Right ventricle myocardium superior (tissue), 1 donor: ENCODE measurements at regions not wholly inside any gene's neighbourhood (a gene's known extent, or its start where the extent isn't known, plus 50 kb on each side); places are given as distances from the start of the nearest gene placed in this dataset.
"Not testable (repeated sequence)": the region's sequence is repeated elsewhere in the genome, so short reads cannot be mapped to it uniquely, and the experiment has no call there.

Source experiments
- ATAC-seq: fragments of 200-7000 bp; cut with Tn5 transposase; one replicate; pipeline ENCODE4 v1.9.1; 2020; ENCODE audit warnings: mild to moderate bottlenecking; ENCODE audit not compliant: poor library complexity
- DNase-seq: peaks from one replicate; pipeline ENCODE4 v3.0.0-alpha.2; 2020
- intact Hi-C: fragments of 100-400 bp; cut with DNase I; formaldehyde crosslinking; loops from one replicate; pipeline ENCODE4 v1.11.2; 2022
- donor health status: DM: no; HTN: yes; CAD: no; lungs with severe emphysema.

DNA sequence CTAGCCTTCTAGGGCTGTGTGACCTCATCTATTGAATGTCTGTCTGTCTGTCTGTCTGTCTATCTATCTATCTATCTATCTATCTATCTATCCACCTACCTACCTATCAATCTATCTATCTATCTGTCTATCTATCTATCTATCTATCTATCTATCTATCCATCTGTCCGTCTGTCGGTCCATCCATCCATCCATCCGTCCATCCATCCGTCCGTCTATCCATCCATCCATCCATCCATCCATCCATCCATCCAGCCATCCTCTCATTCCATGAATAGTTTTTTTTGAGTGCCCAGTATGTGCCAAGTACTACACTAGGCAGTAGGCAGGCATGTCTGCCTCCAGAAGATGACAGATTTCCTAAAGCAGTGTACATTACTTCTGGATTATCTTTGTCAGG is 122.5 kb downstream of the FOXB1 start:
- ATAC-seq (no peak), DNase-seq (no peak)
- intact Hi-C loops, result no loop called here

GRCh38 chr15:60128000-60128376 is 123.9 kb downstream of the FOXB1 start:
- ATAC-seq, result no peak
- intact Hi-C loops, result no loop called here
- DNase-seq, result no peak

GRCh38 chr15:60128710-60129109 is 124.6 kb downstream of the FOXB1 start:
- no peak for DNase-seq
- intact Hi-C loops, result no loop called here
- no peak for ATAC-seq

DNA sequence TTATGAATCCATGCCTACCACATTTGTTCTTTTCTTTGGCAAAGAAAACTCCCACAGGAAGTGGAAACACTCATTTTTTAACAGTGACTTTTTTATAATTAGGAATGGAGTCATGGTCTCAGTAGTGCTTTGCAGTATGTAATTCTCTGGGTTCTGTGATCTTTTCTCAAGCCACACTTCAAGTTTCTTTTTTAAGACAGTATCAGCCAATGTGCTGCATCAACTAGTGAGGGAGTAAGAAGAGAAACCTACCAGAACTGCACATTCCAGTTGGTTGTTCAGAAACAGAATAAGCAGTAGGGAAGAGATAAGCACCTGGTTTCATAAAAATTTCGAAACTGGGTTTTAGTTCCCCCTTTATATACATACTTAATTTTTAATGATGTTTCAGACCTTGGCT is 126.3 kb downstream of the FOXB1 start:
- DNase-seq, result no peak
- ATAC-seq, result no peak
- intact Hi-C loops, result no loop called here

DNA sequence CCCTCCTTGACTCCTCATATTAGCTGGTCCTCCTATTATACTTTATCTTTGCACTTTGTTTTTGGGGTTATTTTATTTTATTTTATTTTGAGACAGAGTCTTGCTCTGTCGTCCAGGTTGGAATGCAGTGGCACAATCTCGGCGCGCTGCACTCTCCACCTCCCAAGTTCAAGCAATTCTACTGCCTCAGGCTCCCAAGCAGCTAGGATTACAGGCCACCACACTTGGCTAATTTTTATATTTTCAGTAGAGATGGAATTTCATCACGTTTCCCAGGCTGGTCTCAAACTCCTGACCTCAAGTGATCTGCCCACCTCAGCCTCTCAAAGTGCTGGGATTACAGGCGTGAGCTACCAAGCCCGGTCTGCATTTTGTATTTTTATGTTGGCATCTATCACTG is 126.7 kb downstream of the FOXB1 start:
- intact Hi-C loops, result no loop called here
- DNase-seq (no peak), ATAC-seq (no peak)

DNA sequence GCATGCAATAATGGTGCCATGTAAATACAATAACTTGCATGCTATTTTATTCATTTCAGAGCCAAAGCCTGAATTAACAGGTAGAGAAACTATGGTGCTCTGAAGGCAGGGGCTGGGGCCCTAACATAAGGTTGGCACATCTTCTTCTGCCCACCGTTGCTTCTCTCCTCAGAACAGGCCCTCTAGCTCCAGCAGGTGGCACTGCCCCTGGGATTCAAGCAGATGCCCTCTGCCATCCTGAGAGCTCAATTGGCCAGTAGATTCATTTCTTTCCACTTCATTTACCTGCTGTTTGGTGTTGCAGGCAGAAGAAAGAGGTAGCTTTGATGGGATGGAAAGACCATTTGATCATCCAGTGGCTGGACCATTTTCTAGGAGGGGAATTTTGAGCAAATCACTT is 130.5 kb downstream of the FOXB1 start:
- ATAC-seq (no peak), DNase-seq (no peak)
- intact Hi-C loops, result no loop called here

DNA sequence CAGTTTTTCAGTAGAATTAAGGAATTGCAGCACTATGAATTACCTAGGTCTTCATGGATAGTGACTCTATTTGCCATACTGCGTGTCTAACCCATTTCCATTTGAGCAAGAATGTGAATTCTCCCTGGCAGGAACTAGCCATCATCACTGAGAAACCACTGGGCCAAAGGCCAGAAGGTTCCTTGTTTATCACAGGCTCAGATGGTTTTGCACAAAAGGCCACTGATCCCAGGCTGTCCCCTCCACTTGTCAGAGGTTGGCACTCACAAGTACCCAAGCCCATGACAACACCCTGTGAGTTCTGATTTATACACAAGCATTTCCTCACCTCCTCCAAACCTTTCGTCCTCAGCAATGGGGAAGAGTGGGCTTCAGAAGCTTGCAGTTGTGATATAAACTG is 131.8 kb downstream of the FOXB1 start:
- ATAC-seq, result no peak

DNA sequence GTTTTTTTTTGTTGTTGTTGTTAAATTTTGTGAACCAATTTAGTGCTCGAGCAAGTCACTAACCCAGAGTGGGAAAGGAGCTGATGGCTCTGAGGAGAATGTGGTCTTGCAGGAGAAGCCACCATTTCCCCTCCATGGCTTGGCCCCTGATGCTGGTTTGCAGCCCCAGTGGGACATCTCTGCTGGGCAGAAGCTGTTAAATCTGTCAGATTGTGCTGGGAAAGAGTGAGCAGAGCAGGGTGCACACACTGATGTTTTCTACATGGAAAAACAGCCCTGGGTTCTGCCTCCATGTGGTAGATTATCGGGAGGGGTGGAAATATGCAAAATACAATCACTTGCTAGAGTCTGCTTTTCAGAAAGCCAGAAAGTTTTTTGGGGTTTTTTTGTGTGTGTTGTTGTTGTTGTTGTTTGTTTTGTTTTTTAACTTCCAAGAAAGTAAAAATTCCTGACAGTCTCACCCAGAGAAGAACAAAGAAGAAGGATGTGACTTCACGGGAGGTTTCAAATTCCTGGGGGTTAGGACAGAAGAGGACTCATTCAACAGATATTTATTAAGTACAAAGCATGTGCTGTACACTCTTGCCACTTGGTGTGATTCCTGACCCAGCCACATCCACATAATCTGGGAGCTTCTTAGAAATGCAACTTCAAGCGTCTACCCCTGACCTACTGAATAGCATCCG is 133.7 kb downstream of the FOXB1 start:
- no peak for ATAC-seq
- DNase-seq, result no peak
- intact Hi-C loops, result no loop called here

More for the DNA sequence above, 131.8 kb downstream of the FOXB1 start:
- DNase-seq, result no peak
- intact Hi-C loops, result no loop called here

DNA sequence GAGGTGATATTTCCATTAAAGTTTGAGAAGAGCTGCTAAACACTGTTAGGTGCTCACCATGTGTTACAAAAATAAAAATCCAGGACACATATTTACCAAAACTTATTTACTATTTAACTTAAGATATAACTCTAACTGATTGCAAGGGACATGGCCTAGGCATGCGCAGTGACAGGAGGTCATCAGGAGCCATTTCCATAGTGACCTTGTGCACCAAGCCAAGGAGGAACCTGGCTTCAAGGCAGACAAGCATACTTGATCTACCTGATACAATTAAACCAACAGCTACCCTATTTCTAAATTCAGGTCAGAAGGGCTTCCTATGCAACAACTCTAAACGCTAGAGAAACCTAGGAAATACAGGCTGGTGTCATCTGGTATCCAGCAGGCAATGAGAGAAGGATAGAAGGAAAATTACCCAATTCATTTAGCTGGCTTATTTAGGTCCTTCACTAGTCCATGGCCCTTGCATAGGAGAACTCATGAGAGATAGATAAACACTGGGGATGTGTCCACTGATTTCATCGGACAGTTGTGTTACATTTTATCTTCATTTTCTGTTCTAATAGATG is 134.4 kb downstream of the FOXB1 start:
- intact Hi-C loops, result no loop called here
- ATAC-seq (no peak), DNase-seq (no peak)

DNA sequence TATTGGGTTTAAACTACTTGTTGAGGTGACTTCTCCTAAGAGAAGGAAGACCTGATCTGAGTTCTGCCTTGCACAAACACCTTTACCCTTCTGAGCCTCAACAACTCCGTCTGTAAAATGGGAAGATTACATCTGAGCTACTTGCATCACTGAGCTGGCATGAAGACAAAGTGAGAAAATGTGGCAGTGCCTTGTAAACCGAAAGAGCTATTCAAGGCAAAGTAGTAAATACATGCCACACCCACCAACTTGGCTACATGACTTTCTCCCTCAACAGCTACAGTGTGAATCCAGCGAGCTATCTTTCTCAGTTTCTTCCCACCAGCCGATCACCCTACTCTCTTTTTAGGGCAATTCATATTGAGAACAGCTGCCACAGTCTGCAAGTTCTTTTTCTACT is 148.3 kb downstream of the FOXB1 start:
- DNase-seq (no peak), ATAC-seq (no peak)
- intact Hi-C loops, result no loop called here

DNA sequence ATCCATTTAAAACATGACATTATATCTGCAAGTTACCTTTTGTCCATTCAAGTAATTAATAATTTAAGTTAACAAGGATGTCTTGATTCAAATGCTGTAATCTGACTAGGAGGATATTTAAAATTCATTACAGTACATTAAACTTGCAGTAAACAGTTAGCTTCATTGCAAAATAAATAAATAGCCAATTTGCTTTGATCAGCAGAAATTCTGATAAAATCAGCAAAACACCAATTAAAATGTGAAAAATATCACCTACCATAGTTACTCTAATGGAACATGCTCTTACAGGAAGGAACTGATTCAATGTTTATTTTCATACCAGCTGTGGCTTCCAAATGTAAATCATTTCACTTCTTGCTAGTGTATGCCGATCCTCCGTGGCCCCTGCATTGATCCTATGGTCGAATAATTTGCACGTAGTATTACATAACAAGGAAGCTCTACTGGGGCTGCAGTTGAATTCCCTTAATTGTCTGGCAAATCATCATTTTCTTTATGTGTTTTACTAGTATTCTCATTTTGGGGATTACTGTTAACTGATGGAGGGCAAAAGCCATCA is 150.7 kb downstream of the FOXB1 start:
- DNase-seq (no peak), ATAC-seq (no peak)
- intact Hi-C loops, result no loop called here

DNA sequence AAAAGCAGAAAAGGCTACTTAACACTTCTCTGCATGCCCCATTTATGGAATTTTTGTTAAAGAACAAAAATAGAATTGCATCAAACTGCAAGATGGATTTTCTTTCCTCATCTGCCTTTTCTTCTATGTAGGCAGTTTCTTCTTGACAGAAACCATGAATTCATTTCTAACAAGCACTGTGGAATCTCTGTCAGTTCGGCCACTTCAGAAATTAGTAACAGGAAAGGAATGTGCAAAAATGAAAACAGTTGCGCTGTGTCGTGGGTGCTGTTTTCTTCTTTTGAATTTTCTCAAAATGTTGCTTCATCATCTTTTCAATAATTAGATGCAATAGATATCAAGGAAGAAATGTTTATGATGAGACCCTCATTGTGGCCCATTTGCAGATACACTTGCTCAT is 151.6 kb downstream of the FOXB1 start:
- ATAC-seq (no peak), DNase-seq (no peak)
- intact Hi-C loops, result no loop called here

- DNase-seq, result no peak
- intact Hi-C loops, result no loop called here
- no peak for ATAC-seq
Measured at GRCh38 chr15:60160909-60161308, 156.8 kb downstream of the FOXB1 start.

GRCh38 chr15:60161704-60162103 is 157.6 kb downstream of the FOXB1 start:
- intact Hi-C loops, result no loop called here
- DNase-seq (no peak), ATAC-seq (no peak)

DNA sequence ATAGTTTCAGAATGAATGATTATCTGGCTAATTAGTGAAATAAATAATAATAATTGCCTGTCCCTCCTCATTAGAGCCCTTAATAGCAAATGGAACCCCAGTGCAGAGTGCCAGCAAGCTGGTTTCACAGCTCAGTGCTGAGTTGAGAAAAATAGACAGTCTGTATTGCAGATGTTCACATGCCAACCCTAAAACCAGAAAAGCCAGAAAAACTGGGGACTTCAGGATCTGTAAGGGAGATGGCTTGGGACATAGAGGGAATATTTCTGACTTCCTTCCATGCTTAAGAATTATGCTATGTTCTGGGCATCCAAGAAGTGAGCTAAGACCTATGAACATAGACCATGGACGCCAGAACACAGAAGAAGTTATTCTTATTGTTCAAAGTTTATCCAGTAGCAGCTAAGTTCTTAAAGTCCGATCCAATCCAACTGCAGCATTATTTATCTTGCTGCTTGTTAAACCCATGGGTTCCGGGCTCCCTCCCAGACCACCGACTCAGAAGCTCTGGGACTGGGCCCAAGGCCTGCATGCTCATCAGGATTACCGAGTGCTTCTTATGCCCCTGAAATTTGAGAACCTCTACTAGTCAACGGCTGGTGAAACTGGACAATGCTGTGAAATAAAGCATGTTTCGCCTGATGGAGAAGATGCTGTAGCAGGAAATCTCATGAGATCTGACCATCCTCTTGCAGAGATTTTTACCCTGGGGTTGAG is 158.3 kb downstream of the FOXB1 start:
- intact Hi-C loops, result no loop called here
- no peak for ATAC-seq
- DNase-seq, result no peak

- ATAC-seq (no peak), DNase-seq (no peak)
- intact Hi-C loops, result no loop called here
Measured at GRCh38 chr15:60162968-60163355, 158.9 kb downstream of the FOXB1 start.

GRCh38 chr15:60165111-60165510 is 161.0 kb downstream of the FOXB1 start:
- ATAC-seq, result no peak
- DNase-seq, result no peak
- intact Hi-C loops, result no loop called here

- ATAC-seq (no peak), DNase-seq (no peak)
- intact Hi-C loops, result no loop called here
Measured at GRCh38 chr15:60172143-60172542, 168.0 kb downstream of the FOXB1 start.

DNA sequence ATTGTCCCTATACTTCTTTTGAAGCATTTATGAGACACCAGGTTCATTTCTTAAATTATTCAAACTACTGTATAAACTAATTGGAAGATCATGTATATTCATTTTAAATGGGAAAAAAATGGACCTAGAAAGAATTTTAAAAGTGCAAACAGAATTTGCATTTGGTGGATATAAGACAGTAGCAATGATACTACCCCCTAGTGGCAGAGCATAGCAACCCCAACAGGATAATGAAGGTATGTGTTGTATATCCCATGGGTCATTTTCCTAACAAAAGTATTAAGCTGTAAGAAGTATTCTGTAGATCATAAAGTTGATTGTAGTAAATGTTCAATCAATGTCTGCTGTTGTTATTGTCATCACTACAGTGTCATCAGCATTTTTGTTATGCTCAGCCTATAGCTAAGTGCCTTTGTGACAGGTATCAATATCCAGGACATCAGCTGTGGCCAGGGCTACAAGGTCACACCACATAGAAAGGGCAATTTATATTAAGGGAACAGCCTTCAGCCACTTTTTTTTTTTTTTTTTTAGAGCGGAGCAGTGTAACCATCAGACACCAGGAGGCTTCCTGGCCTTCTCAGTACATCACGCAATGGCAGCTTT is 175.8 kb downstream of the FOXB1 start:
- DNase-seq (no peak), ATAC-seq (no peak)
- intact Hi-C loops, result no loop called here

- intact Hi-C loops, ATAC-seq, DNase-seq: not testable (repeated sequence)
Measured at GRCh38 chr15:60181957-60182356, 177.8 kb downstream of the FOXB1 start.
